ENCODE measurements at regions not wholly inside any gene's neighbourhood (a gene's known extent, or its start where the extent isn't known, plus 50 kb on each side); places are given as distances from the start of the nearest gene placed in this dataset.

DNA sequence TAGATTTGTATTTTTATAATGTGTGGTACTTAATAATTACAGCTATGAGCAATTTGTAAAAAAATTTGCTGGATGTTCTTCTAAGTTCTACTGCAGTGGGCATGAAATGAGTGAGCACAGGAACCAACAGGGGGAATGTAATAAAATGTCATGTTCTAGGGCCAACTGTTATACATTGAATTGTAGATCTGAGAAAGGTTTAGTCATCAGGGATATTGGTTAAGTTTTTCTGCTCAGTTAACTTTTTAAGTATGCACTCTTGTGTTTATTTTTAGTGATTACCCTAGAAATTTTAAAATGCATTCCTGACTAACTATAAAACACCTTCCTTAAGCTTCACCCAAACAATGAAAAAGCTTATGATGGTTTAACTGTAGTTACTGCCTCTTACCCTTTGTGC, 101.8 kb downstream of the CAND1 start:
- no peaks in the 10 kb centered on the region for H3K9me3 ChIP-seq
- H3K4me3 ChIP-seq, result no peak overlapping the region
- H3K27me3 ChIP-seq, result no peaks in the 10 kb centered on the region
- DNase-seq, result no peak
- H3K36me3 ChIP-seq, result no peaks in the 10 kb centered on the region

DNA sequence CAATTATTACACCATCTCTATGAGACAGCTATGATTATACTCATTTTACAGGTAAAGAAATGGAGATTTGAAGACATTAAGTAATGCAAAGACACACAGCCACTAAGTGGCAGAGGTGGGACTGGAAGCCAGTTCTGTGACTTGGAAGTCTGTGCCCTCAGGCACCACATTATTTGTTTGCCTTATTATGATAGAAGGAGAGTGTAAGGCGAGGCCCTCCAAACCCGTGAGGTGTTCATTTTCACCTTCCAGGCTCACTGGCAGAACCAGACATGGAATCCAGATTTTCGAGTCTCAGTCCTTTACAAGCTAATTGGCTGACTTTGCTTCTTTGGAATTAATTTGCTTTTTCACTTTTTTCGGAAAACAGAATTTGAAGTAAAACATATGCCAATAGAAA, 107.9 kb downstream of the CAND1 start:
- no peak for DNase-seq
- Histone ChIP-seq H3K36me3 (no peaks in the 10 kb centered on the region), H3K9me3 (no peaks in the 10 kb centered on the region), H3K27me3 (no peaks in the 10 kb centered on the region), H3K4me3 (no peak overlapping the region)

DNA sequence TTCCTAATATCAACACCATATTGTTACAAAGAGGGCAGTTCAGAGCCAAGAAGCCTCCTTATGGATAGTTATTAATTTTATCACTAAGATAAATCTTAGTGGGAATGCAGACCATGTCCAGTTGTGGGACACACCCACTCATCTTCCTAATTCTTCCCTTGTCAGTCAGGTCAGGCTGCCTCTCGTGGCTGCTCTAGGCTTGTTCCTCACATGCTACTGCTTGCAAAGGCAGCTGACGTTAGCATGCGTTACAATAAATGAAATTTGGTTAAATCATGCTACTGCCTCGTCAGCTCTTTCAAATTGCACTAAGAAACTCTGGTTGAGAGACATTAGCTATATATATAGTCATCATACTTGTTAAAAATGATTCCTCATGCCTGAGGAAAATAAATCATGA, 108.4 kb downstream of the CAND1 start:
- DNase-seq, result no peak
- no peaks in the 10 kb centered on the region for H3K36me3 ChIP-seq
- no peaks in the 10 kb centered on the region for H3K27me3 ChIP-seq
- no peak overlapping the region for H3K4me3 ChIP-seq
- H3K9me3 ChIP-seq, result no peaks in the 10 kb centered on the region

DNA sequence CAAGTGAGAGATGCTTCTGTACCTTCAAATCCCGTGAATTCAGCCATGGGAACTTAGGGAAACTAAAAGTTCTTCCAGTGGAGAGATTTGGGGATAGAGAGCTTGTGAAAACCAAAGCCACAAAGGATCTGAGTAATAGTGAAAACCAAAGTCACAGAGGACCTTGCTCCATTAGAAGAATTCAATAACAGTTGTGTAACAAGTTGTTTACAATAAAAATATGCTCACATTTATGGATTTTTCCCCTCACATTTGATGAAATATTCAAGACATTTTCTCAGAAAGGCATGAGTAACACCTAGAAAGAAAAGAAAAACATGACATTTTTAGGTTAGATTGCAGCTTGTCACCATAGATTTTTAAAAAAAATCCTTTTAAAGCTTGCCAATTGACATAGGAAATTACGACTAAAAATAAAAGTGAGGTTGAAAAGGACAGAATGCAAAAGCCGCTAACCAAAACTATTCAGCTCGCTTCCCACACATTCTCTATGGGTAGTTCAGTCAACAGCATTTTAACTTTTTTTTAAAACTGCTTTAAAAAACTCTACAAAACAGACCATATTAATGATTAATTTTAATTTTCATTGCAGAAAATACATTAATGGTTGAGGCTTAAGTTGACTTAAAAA, 113.2 kb downstream of the CAND1 start:
- no peaks in the 10 kb centered on the region for H3K36me3 ChIP-seq
- no peaks in the 10 kb centered on the region for H3K9me3 ChIP-seq
- H3K4me3 ChIP-seq, result no peak overlapping the region
- no peaks in the 10 kb centered on the region for H3K27me3 ChIP-seq
- no peak for DNase-seq

DNA sequence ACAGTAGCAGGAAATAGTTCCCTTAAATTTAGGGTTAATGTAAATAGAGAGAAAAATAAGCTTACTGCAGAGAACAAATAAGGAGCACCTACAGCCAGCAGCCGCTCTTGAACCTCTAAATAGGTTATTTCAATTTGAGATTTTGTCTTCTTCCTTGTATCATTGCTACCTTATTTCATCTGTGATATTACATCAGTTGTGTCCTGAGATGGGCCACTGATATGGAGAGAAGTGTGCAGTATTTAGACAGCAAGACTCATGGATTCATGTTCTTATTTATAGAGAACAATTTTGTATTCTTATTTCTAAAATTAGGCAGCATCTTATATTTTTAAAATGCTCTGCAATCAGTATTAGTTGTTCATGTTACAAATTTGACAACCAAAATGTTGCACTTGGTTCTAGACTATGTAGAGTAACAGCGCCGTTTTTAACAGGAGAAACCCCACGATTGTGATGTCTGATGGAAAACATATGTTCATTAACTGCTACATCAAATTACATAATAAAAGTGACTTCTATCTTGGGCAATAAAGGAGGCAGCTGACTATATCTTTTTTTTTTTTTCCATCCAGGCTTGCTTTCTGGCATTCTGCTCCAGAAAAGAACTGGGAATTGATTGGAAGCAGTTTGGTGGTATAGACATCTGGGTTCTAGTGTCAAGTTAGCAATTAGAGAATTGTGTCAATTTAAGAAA, 117.9 kb downstream of the CAND1 start:
- Histone ChIP-seq H3K4me3 (no peak overlapping the region), H3K9me3 (no peaks in the 10 kb centered on the region), H3K36me3 (no peaks in the 10 kb centered on the region), H3K27me3 (no peaks in the 10 kb centered on the region)
- no peak for DNase-seq

DNA sequence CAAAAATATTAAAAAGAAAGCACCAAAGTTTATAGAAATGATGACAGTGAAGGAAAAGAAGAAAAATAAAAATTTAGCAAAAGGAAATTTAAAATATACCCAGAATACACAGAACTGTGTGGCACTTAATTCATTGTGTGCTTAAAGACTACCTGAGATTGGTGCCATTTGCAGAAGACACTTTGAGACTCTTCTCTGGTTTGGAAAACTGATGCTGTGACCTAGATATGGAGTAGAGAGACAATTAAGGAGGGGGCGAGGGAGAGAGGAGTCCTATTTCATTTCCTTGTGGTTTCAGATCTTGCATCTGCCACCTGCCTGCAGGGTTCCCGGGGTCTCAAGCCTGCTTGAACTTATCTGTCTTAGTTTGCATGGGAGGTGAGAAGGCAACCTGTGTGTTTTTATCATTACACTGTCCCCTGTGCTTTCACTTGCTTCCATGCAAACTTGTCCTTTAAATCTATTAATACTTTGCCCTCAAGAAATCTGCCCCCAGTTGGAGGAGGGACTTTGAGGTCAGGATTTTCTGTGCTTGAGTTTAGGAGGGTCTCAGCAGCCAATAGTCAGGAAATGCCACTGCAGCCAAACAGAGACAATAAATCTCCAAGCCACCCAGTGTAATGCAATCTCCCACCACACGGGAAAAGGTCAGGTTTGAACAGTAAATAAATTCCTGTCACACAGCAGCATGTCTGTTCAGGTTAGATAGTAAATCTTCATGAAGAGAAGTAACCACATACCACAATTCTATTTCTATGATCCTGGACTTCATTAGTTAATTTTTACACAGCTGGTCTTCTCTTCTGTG, 119.4 kb downstream of the CAND1 start:
- Histone ChIP-seq H3K4me3 (no peak overlapping the region), H3K36me3 (no peaks in the 10 kb centered on the region), H3K9me3 (no peaks in the 10 kb centered on the region), H3K27me3 (no peaks in the 10 kb centered on the region)
- DNase-seq, result no peak

DNA sequence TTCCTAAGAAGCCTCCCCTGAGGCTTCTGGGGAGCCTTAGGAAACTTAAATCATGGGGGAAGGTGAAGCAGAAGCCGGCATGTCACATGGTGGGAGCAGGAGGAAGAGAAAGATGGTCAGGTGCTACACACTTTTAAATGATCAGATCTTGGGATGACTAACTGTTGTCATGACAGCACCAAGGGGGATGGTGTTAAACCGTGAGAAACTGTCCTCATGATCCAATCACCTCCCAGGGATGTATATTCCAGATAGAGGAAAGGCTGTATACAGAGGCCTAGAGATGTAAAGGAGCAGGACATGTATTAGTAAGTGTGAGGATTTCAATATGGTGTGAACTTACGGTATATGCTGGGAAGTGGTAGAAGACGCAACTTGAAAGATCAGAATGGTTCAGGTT, 121.1 kb downstream of the CAND1 start:
- DNase-seq, result no peak
- Histone ChIP-seq H3K4me3 (no peak overlapping the region), H3K27me3 (no peaks in the 10 kb centered on the region), H3K36me3 (no peaks in the 10 kb centered on the region), H3K9me3 (no peaks in the 10 kb centered on the region)

DNA sequence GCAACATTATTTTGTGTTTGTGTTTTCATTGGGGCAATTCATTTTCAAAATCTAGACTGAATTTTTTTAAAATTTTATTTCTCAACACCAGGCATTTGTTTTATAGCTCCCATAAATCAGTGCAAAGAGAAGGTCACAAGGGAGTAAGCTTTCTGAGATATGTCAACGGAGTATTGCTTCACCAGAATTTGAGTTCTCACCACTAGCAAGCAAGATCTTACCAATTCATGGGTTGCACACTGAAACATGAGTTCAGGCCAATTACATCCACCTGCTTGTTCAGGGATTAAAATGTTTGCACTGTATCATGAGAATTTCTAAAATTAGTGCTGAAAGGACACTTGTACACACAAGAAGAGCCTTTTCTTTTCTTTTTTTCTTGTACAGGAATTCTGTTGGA, 121.9 kb downstream of the CAND1 start:
- no peaks in the 10 kb centered on the region for H3K27me3 ChIP-seq
- H3K9me3 ChIP-seq, result no peaks in the 10 kb centered on the region
- DNase-seq, result no peak
- H3K4me3 ChIP-seq, result no peak overlapping the region
- no peaks in the 10 kb centered on the region for H3K36me3 ChIP-seq

DNA sequence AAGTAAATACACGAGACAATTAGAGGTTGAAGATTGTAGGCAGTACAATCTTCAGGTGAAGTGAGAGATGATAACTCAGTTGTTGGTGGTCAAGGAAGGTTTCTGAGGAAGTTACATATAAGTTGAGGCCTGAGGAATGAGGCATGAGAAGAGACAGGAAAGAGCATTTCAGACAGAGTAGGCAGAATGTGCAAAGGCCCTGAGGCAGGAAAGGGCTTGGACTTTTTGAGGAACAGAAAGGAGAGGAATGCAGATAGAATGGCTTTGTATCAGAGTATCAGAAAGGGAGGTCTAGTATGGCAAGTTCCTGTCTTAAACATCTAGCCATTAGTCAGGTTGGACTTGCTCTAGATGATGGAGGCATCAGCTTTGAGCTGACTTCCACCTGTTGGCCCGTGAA, 122.5 kb downstream of the CAND1 start:
- Histone ChIP-seq H3K9me3 (no peaks in the 10 kb centered on the region), H3K27me3 (no peaks in the 10 kb centered on the region), H3K36me3 (no peaks in the 10 kb centered on the region), H3K4me3 (no peak overlapping the region)
- no peak for DNase-seq

DNA sequence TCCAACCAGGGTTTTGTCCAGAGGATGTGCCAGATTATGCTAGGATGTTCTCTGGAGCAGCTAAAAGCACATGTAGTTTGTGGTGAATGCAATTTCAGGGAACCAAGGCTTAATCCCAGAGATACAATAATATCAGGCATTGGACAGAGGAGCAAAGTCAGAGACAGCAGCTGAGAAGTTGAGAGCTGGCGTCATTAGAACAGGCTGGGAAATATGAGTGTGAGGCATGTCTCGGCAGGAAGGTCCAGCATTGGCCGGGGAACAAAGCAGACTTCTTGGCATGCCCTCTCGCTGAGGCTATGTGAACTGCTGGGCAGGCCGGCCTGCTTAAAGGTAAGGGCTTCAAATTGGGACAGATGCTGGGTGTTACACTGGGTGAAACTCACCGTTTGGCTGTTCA, 125.4 kb downstream of the CAND1 start:
- DNase-seq, result peak; percentile 86
- no peak overlapping the region for H3K4me3 ChIP-seq
- no peaks in the 10 kb centered on the region for H3K27me3 ChIP-seq
- H3K9me3 ChIP-seq, result no peaks in the 10 kb centered on the region
- no peaks in the 10 kb centered on the region for H3K36me3 ChIP-seq

DNA sequence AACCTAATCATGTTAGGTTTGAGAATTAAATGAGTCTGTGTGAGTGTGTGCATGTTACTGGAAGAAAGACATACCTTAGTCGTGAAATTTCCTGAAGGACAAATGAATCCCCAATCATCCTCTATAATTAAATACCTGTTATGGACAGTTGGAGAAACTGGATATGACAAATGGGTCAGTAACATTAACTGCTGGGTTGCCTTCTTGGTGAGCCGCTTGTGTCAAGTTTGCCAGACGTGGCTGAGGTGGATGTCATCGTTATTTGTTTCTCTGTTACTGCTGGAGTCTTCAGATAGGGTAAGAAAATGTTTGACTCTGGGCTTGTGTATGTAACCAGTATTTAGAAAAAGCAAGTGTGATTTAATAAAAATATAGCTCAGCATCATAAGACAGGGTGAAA, 131.6 kb downstream of the CAND1 start:
- H3K27me3 ChIP-seq, result no peaks in the 10 kb centered on the region
- no peak overlapping the region for H3K4me3 ChIP-seq
- H3K9me3 ChIP-seq, result peaks cover 8% of the 10 kb centered on the region
- H3K36me3 ChIP-seq, result no peaks in the 10 kb centered on the region
- no peak for DNase-seq

DNA sequence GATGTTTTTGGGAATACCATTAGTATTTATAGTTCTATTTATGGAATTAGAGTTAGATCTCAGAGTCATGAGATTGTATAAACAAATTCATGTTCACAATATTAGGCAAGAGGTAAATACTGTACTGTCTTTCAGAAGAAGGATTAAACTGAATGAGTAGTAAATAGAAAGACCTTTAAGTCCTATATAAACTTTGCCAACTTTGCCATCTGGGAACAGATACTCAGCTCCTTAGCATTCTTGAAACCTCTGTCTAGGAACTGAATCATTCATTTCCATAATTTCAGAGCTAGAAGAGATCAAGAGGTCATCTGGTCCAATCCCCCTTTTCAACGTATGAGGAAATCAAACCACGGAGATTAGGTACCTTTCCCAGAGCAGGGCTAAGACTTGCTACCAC, 141.1 kb downstream of the CAND1 start:
- Histone ChIP-seq H3K36me3 (no peaks in the 10 kb centered on the region), H3K4me3 (no peak overlapping the region), H3K27me3 (no peaks in the 10 kb centered on the region), H3K9me3 (peaks cover 2% of the 10 kb centered on the region; the same call in 1 of the 2 replicates)
- DNase-seq, result no peak

DNA sequence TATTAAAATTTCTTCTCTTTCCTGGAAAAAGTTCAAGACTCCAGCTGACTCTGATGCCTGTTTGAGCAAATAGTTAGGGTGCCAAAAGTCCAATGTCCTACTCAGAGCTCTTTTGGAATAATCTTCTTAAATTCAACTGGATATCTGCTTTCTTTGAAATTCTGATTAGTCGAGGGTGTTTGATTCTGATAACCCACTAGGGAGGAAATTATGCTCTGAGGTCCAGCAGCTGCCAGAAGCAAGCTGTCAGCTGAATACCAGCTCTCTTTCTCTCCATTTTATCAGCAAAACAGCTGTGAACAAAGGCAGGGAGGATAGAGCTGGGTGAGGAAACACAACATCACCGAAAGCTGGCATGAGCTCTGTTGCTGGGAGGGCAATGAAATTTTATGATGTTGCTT, 141.5 kb downstream of the CAND1 start:
- H3K9me3 ChIP-seq, result no peaks in the 10 kb centered on the region
- H3K27me3 ChIP-seq, result no peaks in the 10 kb centered on the region
- no peak for DNase-seq
- H3K4me3 ChIP-seq, result no peak overlapping the region
- H3K36me3 ChIP-seq, result no peaks in the 10 kb centered on the region

DNA sequence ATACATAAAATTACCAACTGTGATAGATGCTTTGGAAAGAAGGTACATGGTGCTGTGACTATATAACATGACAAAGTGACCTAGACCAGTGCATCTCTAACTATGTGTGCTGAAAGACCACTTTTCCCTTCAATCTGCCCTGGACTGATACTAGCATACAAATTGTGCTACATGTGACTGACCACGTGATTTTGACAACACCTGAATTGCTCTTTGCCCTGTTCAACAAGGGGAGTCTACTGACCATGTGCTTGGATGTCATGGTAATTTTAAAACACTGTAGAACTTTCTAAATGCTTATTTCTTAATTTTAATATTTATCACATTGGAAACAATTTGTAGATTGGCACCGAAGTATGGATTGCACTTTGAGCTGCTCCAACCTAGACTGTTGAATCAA, 142.4 kb downstream of the CAND1 start:
- no peak for DNase-seq
- no peaks in the 10 kb centered on the region for H3K36me3 ChIP-seq
- H3K27me3 ChIP-seq, result no peaks in the 10 kb centered on the region
- no peak overlapping the region for H3K4me3 ChIP-seq
- no peaks in the 10 kb centered on the region for H3K9me3 ChIP-seq

DNA sequence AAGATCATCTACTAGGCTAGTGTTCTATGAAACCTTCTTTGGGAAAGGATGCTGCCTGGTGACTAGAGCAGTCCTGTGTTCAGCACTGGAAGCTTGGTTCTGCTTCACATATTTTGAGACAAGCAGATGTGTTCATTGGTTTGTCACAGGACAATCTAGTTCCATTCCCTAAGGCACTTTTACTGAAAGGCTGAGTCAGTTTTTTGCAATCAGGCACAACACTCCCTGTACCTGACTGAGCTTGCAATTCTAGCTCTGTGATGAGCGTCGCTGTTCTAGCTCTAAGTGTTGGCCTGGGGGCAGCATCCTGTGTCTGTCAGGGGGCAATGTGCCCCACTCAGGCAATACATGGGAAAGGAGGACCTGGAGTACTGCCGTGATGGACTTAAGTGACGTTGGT, 144.4 kb downstream of the CAND1 start:
- no peaks in the 10 kb centered on the region for H3K9me3 ChIP-seq
- no peaks in the 10 kb centered on the region for H3K36me3 ChIP-seq
- no peak overlapping the region for H3K4me3 ChIP-seq
- DNase-seq, result no peak
- no peaks in the 10 kb centered on the region for H3K27me3 ChIP-seq

DNA sequence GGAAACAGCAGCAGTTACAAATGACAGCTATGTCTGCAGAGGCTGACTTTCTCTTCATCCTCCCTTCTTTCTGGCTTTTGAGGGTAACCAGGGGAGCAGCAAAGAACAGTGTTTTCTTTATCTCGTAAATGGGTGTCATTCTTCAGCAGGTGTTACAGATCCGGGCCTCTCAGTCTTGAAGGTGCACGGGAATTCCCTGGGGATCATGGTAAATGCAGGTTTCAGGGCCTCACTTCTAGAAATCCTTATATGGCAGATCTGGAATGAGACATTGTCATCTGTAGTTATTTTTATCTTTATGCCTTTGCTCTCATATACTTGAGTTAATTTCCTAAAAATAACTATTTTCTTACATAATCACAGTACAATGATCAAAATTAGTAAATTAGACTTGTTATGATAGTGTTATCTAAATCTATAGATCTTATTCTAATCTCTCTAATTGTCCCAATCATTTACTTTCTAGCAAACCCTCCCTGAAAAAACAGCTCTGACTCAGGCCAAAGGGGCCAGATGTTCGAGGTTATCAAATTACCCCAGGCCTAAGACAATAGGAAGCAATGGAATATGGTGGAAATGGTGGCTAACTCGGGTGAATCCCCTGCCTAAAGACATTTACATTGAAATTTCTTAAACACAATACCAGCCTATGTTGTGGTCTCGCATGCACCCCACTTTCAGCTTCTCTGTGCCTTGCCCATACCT, 145.0 kb downstream of the CAND1 start:
- Histone ChIP-seq H3K4me3 (no peak overlapping the region), H3K9me3 (no peaks in the 10 kb centered on the region), H3K27me3 (no peaks in the 10 kb centered on the region), H3K36me3 (no peaks in the 10 kb centered on the region)
- no peak for DNase-seq

DNA sequence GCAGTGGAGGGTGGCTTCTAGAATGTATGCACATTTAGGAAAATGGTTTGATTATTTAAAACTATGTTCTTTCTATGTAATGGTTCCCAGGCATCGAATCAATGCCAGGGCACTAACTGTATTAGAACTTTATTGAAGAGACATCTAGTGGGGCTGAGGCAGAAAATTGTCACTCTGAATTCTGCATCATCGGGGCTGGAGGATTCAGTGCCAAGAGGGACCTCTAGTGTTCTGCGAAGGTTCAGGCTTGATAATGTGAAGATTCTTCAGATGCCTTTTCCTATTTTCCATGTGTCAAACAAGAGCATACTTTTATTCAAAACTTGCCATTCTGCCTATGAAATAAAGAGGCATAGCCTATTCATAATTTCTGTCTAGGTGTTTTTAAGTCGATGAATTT, 146.3 kb downstream of the CAND1 start:
- Histone ChIP-seq H3K9me3 (no peaks in the 10 kb centered on the region), H3K36me3 (no peaks in the 10 kb centered on the region), H3K27me3 (no peaks in the 10 kb centered on the region), H3K4me3 (no peak overlapping the region)
- no peak for DNase-seq
